ENCODE measurements at regions not wholly inside any gene's neighbourhood (a gene's known extent, or its start where the extent isn't known, plus 50 kb on each side); places are given as distances from the start of the nearest gene placed in this dataset.

- Histone ChIP-seq H3K36me3 (ENCODE audit: insufficient read depth, insufficient read length, low read length) (no peaks in the 10 kb centered on the region), H3K4me1 (ENCODE audit: insufficient read depth, insufficient read length) (no peaks in the 10 kb centered on the region), H3K9me3 (ENCODE audit: insufficient read depth, low read length) (no peaks in the 10 kb centered on the region), H3K27me3 (ENCODE audit: insufficient read depth, insufficient read length) (no peaks in the 10 kb centered on the region), H3K4me3 (ENCODE audit: insufficient read length, low read depth) (no peak overlapping the region), H3K9ac (ENCODE audit: insufficient read length, low read depth) (no peak overlapping the region)
- DNase-seq (ENCODE audit: low read depth, low spot score), result no peak
- TF ChIP-seq YY1 (IDR thresholded peaks at IDR 0.05; ENCODE audit: insufficient read depth, insufficient read length), result no peak
- no peak for TF ChIP-seq SUZ12 (IDR thresholded peaks at IDR 0.05; ENCODE audit: extremely low read depth, insufficient read depth, insufficient read length)
- TF ChIP-seq ZNF274 (IDR thresholded peaks at IDR 0.05; ENCODE audit: low read depth, low read length), result no peak
Observed at GRCh38 chr2:204494681-204495080, 50.6 kb upstream of the PARD3B start.

DNA sequence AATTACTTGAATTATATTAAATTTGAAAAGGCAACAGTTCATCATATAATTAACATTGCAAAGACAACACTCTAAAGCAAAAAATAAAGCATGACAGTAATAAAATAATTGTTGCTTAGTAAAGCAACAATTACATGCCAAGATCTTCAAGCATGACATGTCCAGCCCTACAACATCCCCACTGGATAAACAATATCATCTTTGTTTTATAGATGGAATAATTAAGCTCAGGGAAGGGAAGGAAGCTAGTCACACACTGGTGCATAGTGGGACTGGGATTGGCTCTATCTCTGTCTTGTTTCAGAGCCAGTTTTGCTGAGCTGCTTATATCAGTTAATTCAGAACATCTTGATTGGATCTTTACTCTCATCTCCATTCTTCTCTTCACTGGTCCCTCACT lies 49.9 kb upstream of the PARD3B start:
- no peaks in the 10 kb centered on the region for H3K9me3 ChIP-seq (ENCODE audit: insufficient read depth, low read length)
- H3K4me3 ChIP-seq (ENCODE audit: insufficient read length, low read depth), result no peak overlapping the region
- TF ChIP-seq ZNF274 (IDR thresholded peaks at IDR 0.05; ENCODE audit: low read depth, low read length) (no peak), SUZ12 (IDR thresholded peaks at IDR 0.05; ENCODE audit: extremely low read depth, insufficient read depth, insufficient read length) (no peak), YY1 (IDR thresholded peaks at IDR 0.05; ENCODE audit: insufficient read depth, insufficient read length) (no peak)
- H3K4me1 ChIP-seq (ENCODE audit: insufficient read depth, insufficient read length), result no peaks in the 10 kb centered on the region
- no peak for DNase-seq (ENCODE audit: low read depth, low spot score)
- H3K9ac ChIP-seq (ENCODE audit: insufficient read length, low read depth), result no peak overlapping the region
- no peaks in the 10 kb centered on the region for H3K27me3 ChIP-seq (ENCODE audit: insufficient read depth, insufficient read length)
- no peaks in the 10 kb centered on the region for H3K36me3 ChIP-seq (ENCODE audit: insufficient read depth, insufficient read length, low read length)

All from NT2/D1 (cell line).